B cell (primary cell): ENCODE measurements at regions not wholly inside any gene's neighbourhood (a gene's known extent, or its start where the extent isn't known, plus 50 kb on each side); places are given as distances from the start of the nearest gene placed in this dataset.

ENCODE experiments used
- ATAC-seq: fragments of 200-7000 bp; cut with Tn5 transposase; one replicate; pipeline ENCODE4 v1.10.0; 2021; ENCODE audit warnings: low read depth, mild to moderate bottlenecking, moderate number of reproducible peaks, moderate library complexity
- CTCF ChIA-PET: fragments of 350-600 bp; sonication (Branson Sonifier 250); formaldehyde crosslinking; loops from one replicate; lab custom pipeline; 2021; ENCODE audit warnings: antibody characterized with exemption, inconsistent platforms; lab: Charles Lee
- POLR2A ChIA-PET: fragments of 350-600 bp; sonication (Branson Sonifier 250); formaldehyde crosslinking; loops from one replicate; lab custom pipeline; 2021; ENCODE audit warnings: antibody characterized with exemption; lab: Charles Lee
- DNase-seq: peaks from one replicate; pipeline ENCODE4 v3.0.0; 2013
- H2AFZ ChIP-seq: 2 replicates; pipeline ENCODE4 v1.6.1; 2012; ENCODE audit warnings: mild to moderate bottlenecking, low read depth, low read length; ENCODE audit not compliant: insufficient read depth, poor library complexity, severe bottlenecking
- H3K27ac ChIP-seq, 2 donors: 1 replicate in 1 of 2; 2 replicates in 1 of 2; pipeline ENCODE4 v1.5.1; 2012 to 2013; ENCODE audit warnings: low read length in 2 of 2, mild to moderate bottlenecking in 2 of 2, moderate library complexity in 1 of 2
- H3K27me3 ChIP-seq, 4 experiments: fragments of 200-600 bp in 1 of 4; sonication (generic) in 1 of 4; replicated peaks in 1 of 4; 1 replicate in 2 of 4; 2 replicates in 2 of 4; pipeline versions ENCODE4 v1.6.1 to v1.7.0; 2013 to 2016; ENCODE audit warnings: low read length in 3 of 4, mild to moderate bottlenecking in 2 of 4, mixed read lengths in 1 of 4, moderate library complexity in 1 of 4; ENCODE audit not compliant: insufficient read depth in 4 of 4, control insufficient read depth in 3 of 4; ENCODE audit errors: control extremely low read depth in 1 of 4
- H3K36me3 ChIP-seq, 2 experiments: replicated peaks in 1 of 2; 1 replicate in 1 of 2; 2 replicates in 1 of 2; pipeline versions ENCODE4 v1.6.1 to v1.7.1; 2013; ENCODE audit warnings: low read length in 1 of 2; ENCODE audit not compliant: insufficient read depth in 2 of 2, control insufficient read depth in 1 of 2; ENCODE audit errors: control extremely low read depth in 1 of 2, extremely low read depth in 1 of 2
- H3K4me1 ChIP-seq, 2 donors: fragments of 200-600 bp in 1 of 2; sonication (generic) in 1 of 2; 1 replicate in 1 of 2; 2 replicates in 1 of 2; pipeline versions ENCODE4 v1.5.1 to v1.6.1; 2013 to 2017; ENCODE audit warnings: low read length in 2 of 2; ENCODE audit not compliant: control insufficient read depth in 2 of 2, insufficient read depth in 2 of 2
- H3K4me2 ChIP-seq: replicated peaks from 2 replicates; pipeline ENCODE3; 2012; ENCODE audit warnings: mild to moderate bottlenecking, low read depth, low read length; ENCODE audit not compliant: poor library complexity, severe bottlenecking
- H3K4me3 ChIP-seq, 5 experiments: fragments of 200-600 bp in 1 of 5; sonication (generic) in 1 of 5; 1 replicate in 3 of 5; 2 replicates in 2 of 5; pipeline versions ENCODE4 v1.5.1 to v1.7.0; 2011 to 2016; ENCODE audit warnings: low read length in 4 of 5, mild to moderate bottlenecking in 4 of 5, low read depth in 2 of 5, control low read depth in 1 of 5, moderate library complexity in 1 of 5; ENCODE audit not compliant: insufficient read depth in 1 of 5; ENCODE audit errors: control extremely low read depth in 1 of 5, extremely low read depth in 1 of 5
- H3K79me2 ChIP-seq: fragments of 200-600 bp; sonication (generic); one replicate; pipeline ENCODE4 v1.6.0; 2016; ENCODE audit warnings: low read length; ENCODE audit not compliant: control insufficient read depth, insufficient read depth
- H3K9ac ChIP-seq: fragments of 200-600 bp; sonication (generic); 2 replicates; pipeline ENCODE4 v1.6.1; 2017; ENCODE audit warnings: mild to moderate bottlenecking, low read length, moderate library complexity
- H3K9me3 ChIP-seq, 3 donors: one replicate each; pipeline versions ENCODE4 v1.6.1 to v1.7.1; 2013; ENCODE audit warnings: low read length in 2 of 3; ENCODE audit not compliant: control insufficient read depth in 2 of 3, insufficient read depth in 1 of 3; ENCODE audit errors: control extremely low read depth in 1 of 3
- H4K20me1 ChIP-seq: 2 replicates; pipeline ENCODE4 v1.6.0; 2012; ENCODE audit warnings: mild to moderate bottlenecking, low read length; ENCODE audit not compliant: insufficient read depth, control insufficient read depth, poor library complexity, severe bottlenecking
- H3K27ac Mint-ChIP-seq: one replicate; pipeline ENCODE4 v1.8.0; 2021; ENCODE audit warnings: mixed read lengths
- H3K27me3 Mint-ChIP-seq: one replicate; pipeline ENCODE4 v1.8.0; 2021; ENCODE audit warnings: mixed read lengths
- H3K4me1 Mint-ChIP-seq: one replicate; pipeline ENCODE4 v1.8.0; 2021; ENCODE audit warnings: mixed read lengths
- H3K4me3 Mint-ChIP-seq: one replicate; pipeline ENCODE4 v1.8.0; 2021; ENCODE audit warnings: mixed read lengths
- H3K9me3 Mint-ChIP-seq: one replicate; pipeline ENCODE4 v1.8.0; 2022; ENCODE audit warnings: mixed read lengths; ENCODE audit not compliant: insufficient read depth
- CTCF ChIP-seq: fragments of 200-600 bp; IDR thresholded peaks from one replicate; pipeline ENCODE4 v1.8.0; 2022; ENCODE audit warnings: antibody characterized with exemption, mild to moderate bottlenecking
- EZH2 ChIP-seq: IDR thresholded peaks from 2 replicates; pipeline ENCODE4 v1.6.1; 2012; ENCODE audit warnings: borderline replicate concordance, low read depth, mild to moderate bottlenecking, moderate library complexity, low read length; ENCODE audit not compliant: insufficient read depth, poor library complexity, severe bottlenecking
- WGBS: methylation state at CpG from one replicate; pipeline ENCODE4 v1.1.5; 2013; ENCODE audit warnings: missing lambda C conversion rate; ENCODE audit not compliant: insufficient coverage; 5-methylcytosine and 5-hydroxymethylcytosine counted together
- intact Hi-C: fragments of 100-400 bp; cut with micrococcal nuclease; formaldehyde crosslinking; loops from one replicate; pipeline ENCODE4 v1.10.0; 2022

GRCh38 chr3:82087958-82088357, 326.5 kb upstream of the GBE1 start:
- no peaks in the 10 kb centered on the region for H3K27me3 ChIP-seq
- no peak for DNase-seq
- Mint-ChIP-seq H3K27me3 (peaks cover 3% of the 10 kb centered on the region), H3K4me3 (no peak overlapping the region), H3K9me3 (no peaks in the 10 kb centered on the region), H3K4me1 (peaks cover 2% of the 10 kb centered on the region), H3K27ac (no peak overlapping the region)
- intact Hi-C loops, result no loop called here
- ATAC-seq, result no peak
- H3K4me1 ChIP-seq, result no peaks in the 10 kb centered on the region
- ChIA-PET CTCF (no interaction called here), POLR2A (no interaction called here)
- no peak overlapping the region for H3K27ac ChIP-seq
- H3K4me2 ChIP-seq, result no peak overlapping the region
- H4K20me1 ChIP-seq, result no peaks in the 10 kb centered on the region
- no peaks in the 10 kb centered on the region for H3K9me3 ChIP-seq
- TF ChIP-seq CTCF (no peak), EZH2 (no peak)
- H3K9ac ChIP-seq, result no peak overlapping the region
- no CpG with 5 or more reads among the region's 2 CpGs for WGBS
- H3K36me3 ChIP-seq, result no peaks in the 10 kb centered on the region
- no peak overlapping the region for H3K4me3 ChIP-seq
- H2AFZ ChIP-seq, result no peak overlapping the region
- H3K79me2 ChIP-seq, result no peaks in the 10 kb centered on the region

GRCh38 chr3:82085851-82086475, 324.5 kb upstream of the GBE1 start:
- Histone ChIP-seq H3K9me3 (no peaks in the 10 kb centered on the region), H3K79me2 (no peaks in the 10 kb centered on the region), H3K9ac (no peak overlapping the region), H3K4me1 (no peaks in the 10 kb centered on the region), H3K36me3 (no peaks in the 10 kb centered on the region), H3K27ac (no peak overlapping the region), H3K27me3 (no peaks in the 10 kb centered on the region), H2AFZ (no peak overlapping the region), H3K4me2 (no peak overlapping the region), H3K4me3 (no peak overlapping the region), H4K20me1 (no peaks in the 10 kb centered on the region)
- Mint-ChIP-seq H3K4me3 (no peak overlapping the region), H3K27me3 (peaks cover 3% of the 10 kb centered on the region), H3K27ac (no peak overlapping the region), H3K9me3 (no peaks in the 10 kb centered on the region), H3K4me1 (peaks cover 2% of the 10 kb centered on the region)
- ChIA-PET POLR2A (no interaction called here), CTCF (no interaction called here)
- intact Hi-C loops, result no loop called here
- DNase-seq, result no peak
- no peak for ATAC-seq
- TF ChIP-seq EZH2, result no peak
- TF ChIP-seq CTCF, result no peak
- no CpG with 5 or more reads among the region's 5 CpGs for WGBS
